SK-N-SH (cell line): ENCODE measurements at regions not wholly inside any gene's neighbourhood (a gene's known extent, or its start where the extent isn't known, plus 50 kb on each side); places are given as distances from the start of the nearest gene placed in this dataset.

ENCODE experiments used
- EP300 ChIP-seq, 2 experiments: IDR thresholded peaks; 2 replicates each; pipeline versions ENCODE4 v1.4.0 to v1.6.1; 2012; ENCODE audit warnings: borderline replicate concordance in 1 of 2, low read depth in 1 of 2, low read length in 1 of 2
- FOXJ3 ChIP-seq: sonication (generic); formaldehyde crosslinking; IDR thresholded peaks from 2 replicates; pipeline ENCODE4 v1.5.1; 2020; ENCODE audit warnings: mild to moderate bottlenecking, missing genetic modification reagents
- GABPA ChIP-seq: IDR thresholded peaks from 2 replicates; pipeline ENCODE4 v1.4.0; 2012; ENCODE audit warnings: low read depth, mild to moderate bottlenecking
- JUND ChIP-seq: IDR thresholded peaks from 2 replicates; pipeline ENCODE4 v1.4.0; 2012
- MXI1 ChIP-seq: IDR thresholded peaks from 2 replicates; pipeline ENCODE4 v1.6.1; 2012; ENCODE audit warnings: mild to moderate bottlenecking, low read depth, low read length, improper control_type of control experiment
- POLR2AphosphoS5 ChIP-seq: IDR thresholded peaks from 2 replicates; pipeline ENCODE4 v1.6.1; 2012; ENCODE audit warnings: low read depth, low read length
- RAD21 ChIP-seq: IDR thresholded peaks from 2 replicates; pipeline ENCODE4 v1.6.1; 2012; ENCODE audit warnings: mild to moderate bottlenecking, low read length
- RFX5 ChIP-seq: IDR thresholded peaks from 2 replicates; pipeline ENCODE4 v1.6.1; 2012; ENCODE audit warnings: mild to moderate bottlenecking, improper control_type of control experiment, low read length
- SIN3A ChIP-seq: IDR thresholded peaks from 2 replicates; pipeline ENCODE4 v1.6.1; 2012; ENCODE audit warnings: low read depth, mild to moderate bottlenecking, low read length, moderate library complexity, borderline replicate concordance
- TEAD4 ChIP-seq: IDR thresholded peaks from 2 replicates; pipeline ENCODE4 v1.4.0; 2012; ENCODE audit warnings: mild to moderate bottlenecking, borderline replicate concordance; ENCODE audit not compliant: insufficient read depth
- YY1 ChIP-seq: IDR thresholded peaks from 2 replicates; pipeline ENCODE4 v1.4.0; 2012; ENCODE audit warnings: low read depth, mild to moderate bottlenecking
- TF ChIP-seq, protein P1 (sequence below): fragments of 200-600 bp; sonication (generic); IDR thresholded peaks from 2 replicates; pipeline ENCODE4 v1.6.1; 2017; ENCODE audit warnings: antibody characterized with exemption, mild to moderate bottlenecking, moderate library complexity
- TF ChIP-seq, protein P2 (sequence below): IDR thresholded peaks from 2 replicates; pipeline ENCODE4 v1.6.1; 2012; ENCODE audit warnings: mild to moderate bottlenecking, low read depth, low read length, moderate library complexity

DNA sequence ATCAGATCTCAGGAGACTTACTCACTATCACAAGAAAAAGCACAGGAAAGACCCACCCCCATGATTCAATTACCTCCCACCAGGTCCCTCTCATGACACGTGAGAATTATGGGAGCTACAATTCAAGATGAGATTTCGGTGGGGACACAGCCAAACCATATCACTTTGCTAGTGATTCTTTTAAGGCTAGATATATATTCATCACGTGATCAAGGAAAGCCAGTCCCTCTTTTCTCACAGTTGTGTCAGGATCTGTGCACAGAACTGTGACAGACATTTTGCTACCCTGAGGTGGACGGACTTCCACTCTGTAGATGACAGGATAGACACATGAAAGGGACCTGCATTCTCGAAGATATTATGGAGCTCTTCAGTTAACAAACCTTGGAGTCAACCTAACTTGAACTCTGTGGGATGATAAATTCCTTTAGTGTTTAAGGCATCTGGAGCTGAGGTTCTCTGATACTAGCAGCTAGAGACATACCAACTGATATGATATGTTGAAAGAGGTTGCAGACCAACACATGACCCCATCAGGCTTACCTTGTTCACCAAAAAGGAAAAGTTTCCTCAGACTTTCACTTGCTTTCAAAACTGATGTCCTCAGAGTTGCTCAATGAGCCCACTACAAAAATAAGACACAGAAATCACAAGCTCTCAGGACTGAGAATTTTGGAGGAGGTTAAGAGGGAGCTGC is 66.3 kb upstream of the SCG2 start:
- TF ChIP-seq, protein P1, sequence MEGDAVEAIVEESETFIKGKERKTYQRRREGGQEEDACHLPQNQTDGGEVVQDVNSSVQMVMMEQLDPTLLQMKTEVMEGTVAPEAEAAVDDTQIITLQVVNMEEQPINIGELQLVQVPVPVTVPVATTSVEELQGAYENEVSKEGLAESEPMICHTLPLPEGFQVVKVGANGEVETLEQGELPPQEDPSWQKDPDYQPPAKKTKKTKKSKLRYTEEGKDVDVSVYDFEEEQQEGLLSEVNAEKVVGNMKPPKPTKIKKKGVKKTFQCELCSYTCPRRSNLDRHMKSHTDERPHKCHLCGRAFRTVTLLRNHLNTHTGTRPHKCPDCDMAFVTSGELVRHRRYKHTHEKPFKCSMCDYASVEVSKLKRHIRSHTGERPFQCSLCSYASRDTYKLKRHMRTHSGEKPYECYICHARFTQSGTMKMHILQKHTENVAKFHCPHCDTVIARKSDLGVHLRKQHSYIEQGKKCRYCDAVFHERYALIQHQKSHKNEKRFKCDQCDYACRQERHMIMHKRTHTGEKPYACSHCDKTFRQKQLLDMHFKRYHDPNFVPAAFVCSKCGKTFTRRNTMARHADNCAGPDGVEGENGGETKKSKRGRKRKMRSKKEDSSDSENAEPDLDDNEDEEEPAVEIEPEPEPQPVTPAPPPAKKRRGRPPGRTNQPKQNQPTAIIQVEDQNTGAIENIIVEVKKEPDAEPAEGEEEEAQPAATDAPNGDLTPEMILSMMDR: no peak
- TF ChIP-seq RAD21 (no peak), EP300 (IDR thresholded peaks at IDR 0.05; ENCODE audit: borderline replicate concordance in 1 of 2, low read depth in 1 of 2, low read length in 1 of 2) (no peak), MXI1 (no peak), SIN3A (no peak), JUND (no peak), FOXJ3 (CRISPR knock-in tag) (no peak), YY1 (no peak), RFX5 (no peak), GABPA (no peak), POLR2AphosphoS5 (no peak), TEAD4 (no peak)
- TF ChIP-seq, protein P2, sequence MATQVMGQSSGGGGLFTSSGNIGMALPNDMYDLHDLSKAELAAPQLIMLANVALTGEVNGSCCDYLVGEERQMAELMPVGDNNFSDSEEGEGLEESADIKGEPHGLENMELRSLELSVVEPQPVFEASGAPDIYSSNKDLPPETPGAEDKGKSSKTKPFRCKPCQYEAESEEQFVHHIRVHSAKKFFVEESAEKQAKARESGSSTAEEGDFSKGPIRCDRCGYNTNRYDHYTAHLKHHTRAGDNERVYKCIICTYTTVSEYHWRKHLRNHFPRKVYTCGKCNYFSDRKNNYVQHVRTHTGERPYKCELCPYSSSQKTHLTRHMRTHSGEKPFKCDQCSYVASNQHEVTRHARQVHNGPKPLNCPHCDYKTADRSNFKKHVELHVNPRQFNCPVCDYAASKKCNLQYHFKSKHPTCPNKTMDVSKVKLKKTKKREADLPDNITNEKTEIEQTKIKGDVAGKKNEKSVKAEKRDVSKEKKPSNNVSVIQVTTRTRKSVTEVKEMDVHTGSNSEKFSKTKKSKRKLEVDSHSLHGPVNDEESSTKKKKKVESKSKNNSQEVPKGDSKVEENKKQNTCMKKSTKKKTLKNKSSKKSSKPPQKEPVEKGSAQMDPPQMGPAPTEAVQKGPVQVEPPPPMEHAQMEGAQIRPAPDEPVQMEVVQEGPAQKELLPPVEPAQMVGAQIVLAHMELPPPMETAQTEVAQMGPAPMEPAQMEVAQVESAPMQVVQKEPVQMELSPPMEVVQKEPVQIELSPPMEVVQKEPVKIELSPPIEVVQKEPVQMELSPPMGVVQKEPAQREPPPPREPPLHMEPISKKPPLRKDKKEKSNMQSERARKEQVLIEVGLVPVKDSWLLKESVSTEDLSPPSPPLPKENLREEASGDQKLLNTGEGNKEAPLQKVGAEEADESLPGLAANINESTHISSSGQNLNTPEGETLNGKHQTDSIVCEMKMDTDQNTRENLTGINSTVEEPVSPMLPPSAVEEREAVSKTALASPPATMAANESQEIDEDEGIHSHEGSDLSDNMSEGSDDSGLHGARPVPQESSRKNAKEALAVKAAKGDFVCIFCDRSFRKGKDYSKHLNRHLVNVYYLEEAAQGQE: no peak
